ENCODE measurements at regions not wholly inside any gene's neighbourhood (a gene's known extent, or its start where the extent isn't known, plus 50 kb on each side); places are given as distances from the start of the nearest gene placed in this dataset.

DNA sequence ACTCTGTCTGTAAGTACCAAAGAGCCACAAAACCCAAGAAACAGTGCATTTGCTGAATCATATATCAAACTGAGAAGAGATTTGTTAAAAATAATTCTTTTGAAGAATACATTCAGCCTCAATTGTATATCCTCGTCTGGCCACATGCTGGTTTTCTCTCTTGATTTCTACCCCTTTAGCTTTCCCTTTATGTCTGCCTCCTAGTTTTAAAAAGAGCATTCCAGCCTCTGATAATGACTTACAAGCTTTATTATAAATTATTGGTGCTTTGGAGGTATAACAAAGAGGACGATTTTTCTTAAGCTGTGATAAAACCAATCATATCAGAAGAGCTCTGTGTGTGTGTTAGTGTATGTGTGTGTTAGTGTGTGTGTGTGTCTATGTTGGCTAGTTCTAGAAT, 70.4 kb upstream of the ROBO2 start:
- TF ChIP-seq, protein P1, sequence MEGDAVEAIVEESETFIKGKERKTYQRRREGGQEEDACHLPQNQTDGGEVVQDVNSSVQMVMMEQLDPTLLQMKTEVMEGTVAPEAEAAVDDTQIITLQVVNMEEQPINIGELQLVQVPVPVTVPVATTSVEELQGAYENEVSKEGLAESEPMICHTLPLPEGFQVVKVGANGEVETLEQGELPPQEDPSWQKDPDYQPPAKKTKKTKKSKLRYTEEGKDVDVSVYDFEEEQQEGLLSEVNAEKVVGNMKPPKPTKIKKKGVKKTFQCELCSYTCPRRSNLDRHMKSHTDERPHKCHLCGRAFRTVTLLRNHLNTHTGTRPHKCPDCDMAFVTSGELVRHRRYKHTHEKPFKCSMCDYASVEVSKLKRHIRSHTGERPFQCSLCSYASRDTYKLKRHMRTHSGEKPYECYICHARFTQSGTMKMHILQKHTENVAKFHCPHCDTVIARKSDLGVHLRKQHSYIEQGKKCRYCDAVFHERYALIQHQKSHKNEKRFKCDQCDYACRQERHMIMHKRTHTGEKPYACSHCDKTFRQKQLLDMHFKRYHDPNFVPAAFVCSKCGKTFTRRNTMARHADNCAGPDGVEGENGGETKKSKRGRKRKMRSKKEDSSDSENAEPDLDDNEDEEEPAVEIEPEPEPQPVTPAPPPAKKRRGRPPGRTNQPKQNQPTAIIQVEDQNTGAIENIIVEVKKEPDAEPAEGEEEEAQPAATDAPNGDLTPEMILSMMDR (IDR thresholded peaks at IDR 0.05) = no peak
- no peak for TF ChIP-seq EP300 (IDR thresholded peaks at IDR 0.05)
- no peak for TF ChIP-seq POLR2A (IDR thresholded peaks at IDR 0.05)
- H3K36me3 ChIP-seq = no peaks in the 10 kb centered on the region
- intact Hi-C loops (cut with DNase I) = no loop called here
- no peak overlapping the region for H3K27ac ChIP-seq
- no peak for DNase-seq
- no peak overlapping the region for H3K4me3 ChIP-seq
- 35 to 43% (median 41%) methylated on average over 2 of the region's 2 CpGs for WGBS, 3 donors
- no peaks in the 10 kb centered on the region for H3K9me3 ChIP-seq
- peaks cover 1% of the 10 kb centered on the region for H3K4me1 ChIP-seq (ENCODE audit: insufficient read depth)
- H3K27me3 ChIP-seq = no peaks in the 10 kb centered on the region

DNA sequence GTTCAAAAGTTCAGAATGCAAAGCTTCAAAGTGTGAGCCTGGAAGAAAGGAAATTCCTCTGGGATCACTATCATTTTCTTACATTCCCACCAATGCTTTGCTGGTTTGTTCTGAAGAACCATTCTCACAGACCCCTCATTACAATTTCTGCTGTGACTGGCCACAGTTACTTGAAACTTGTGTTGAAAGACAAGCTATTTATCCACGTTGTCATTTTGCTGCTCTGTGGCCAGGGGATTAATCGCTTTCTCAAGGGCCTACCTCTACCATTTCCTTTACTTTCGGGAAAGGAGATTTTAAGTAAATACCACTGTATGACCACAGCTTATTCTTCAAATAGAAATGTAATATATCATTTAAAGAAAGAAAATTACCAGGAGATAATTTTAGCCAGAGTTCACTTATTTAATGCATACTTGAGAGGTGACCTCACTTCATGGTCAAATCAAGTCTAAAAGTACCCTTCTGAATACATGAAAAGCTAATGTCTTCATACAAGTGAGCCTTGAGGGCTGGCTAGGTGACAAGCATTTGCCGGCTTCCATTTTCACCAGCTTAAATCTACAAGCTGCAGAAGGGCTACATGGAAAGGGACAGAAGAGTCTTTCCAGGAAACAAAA, 69.8 kb upstream of the ROBO2 start:
- H3K4me3 ChIP-seq = no peak overlapping the region
- WGBS, 3 donors = 82 to 91% (median 91%) methylated on average over 4 of the region's 4 CpGs

DNA sequence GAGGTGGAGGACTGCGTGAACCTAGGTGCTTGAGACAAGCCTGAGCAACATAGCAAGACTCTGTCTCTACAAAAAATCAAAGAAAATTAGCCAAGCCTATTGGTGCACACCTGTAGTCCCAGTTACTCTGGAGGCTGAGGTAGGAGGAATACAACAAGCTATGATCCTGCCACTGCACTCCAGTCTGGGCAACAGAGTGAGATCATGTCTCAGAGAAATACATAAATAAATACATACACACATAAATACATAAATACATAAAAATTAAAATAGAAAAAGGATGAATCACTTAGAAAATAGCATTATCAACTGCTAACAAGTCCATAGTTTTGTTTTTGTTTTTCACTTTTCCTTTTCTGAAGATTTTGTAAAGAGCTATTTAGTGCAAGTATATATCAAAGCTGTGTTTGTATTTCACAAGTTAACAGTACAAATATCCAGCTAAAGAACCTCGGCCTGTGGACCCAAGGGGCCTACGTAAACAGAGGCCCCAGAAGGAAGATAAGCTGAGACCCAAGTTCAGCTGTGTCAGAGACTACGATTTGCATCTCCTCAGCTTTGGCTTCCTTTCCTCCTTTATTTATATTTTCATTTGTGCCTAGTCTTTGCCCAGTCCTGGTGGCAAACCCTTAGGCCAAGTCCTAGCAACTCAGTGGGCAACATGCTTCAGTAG, 67.1 kb upstream of the ROBO2 start:
- WGBS, 3 donors = 54 to 60% (median 55%) methylated on average over 4 of the region's 4 CpGs
- Histone ChIP-seq H3K27ac (no peak overlapping the region), H3K4me1 (ENCODE audit: insufficient read depth) (peaks cover 1% of the 10 kb centered on the region), H3K4me3 (no peak overlapping the region), H3K36me3 (no peaks in the 10 kb centered on the region), H3K27me3 (no peaks in the 10 kb centered on the region), H3K9me3 (no peaks in the 10 kb centered on the region)
- intact Hi-C loops (cut with DNase I) = no loop called here
- TF ChIP-seq EP300 (IDR thresholded peaks at IDR 0.05) (no peak), POLR2A (IDR thresholded peaks at IDR 0.05) (no peak)
- TF ChIP-seq, protein P1 (IDR thresholded peaks at IDR 0.05) = no peak
- DNase-seq = no peak

More for the DNA sequence above, 69.8 kb upstream of the ROBO2 start:
- no peak for DNase-seq
- Histone ChIP-seq H3K36me3 (no peaks in the 10 kb centered on the region), H3K4me1 (ENCODE audit: insufficient read depth) (peaks cover 1% of the 10 kb centered on the region), H3K9me3 (no peaks in the 10 kb centered on the region), H3K27ac (no peak overlapping the region), H3K27me3 (no peaks in the 10 kb centered on the region)
- TF ChIP-seq EP300 (IDR thresholded peaks at IDR 0.05) (no peak), POLR2A (IDR thresholded peaks at IDR 0.05) (no peak)
- TF ChIP-seq, protein P1 (IDR thresholded peaks at IDR 0.05) = no peak
- intact Hi-C loops (cut with DNase I) = no loop called here

DNA sequence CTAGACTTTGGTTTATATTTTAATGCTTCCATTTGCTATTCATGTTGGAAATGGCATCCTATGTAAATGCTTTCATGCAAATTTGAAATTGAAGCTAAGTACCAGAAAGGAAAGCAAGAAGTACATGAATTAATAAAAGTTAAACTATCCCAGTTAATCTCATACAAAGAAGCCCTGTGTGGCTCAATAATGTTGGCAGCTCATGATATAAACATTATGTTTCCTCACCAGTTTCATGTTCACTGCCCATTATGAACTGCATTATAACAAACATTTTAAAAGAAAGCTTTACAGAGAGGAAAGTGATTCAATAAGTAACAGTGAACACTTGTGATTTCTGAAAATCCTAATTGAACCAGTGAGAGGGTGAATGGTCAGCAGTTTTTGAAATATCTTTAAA, 62.9 kb upstream of the ROBO2 start:
- H3K36me3 ChIP-seq = no peaks in the 10 kb centered on the region
- TF ChIP-seq EP300 (IDR thresholded peaks at IDR 0.05) (no peak), POLR2A (IDR thresholded peaks at IDR 0.05) (no peak)
- TF ChIP-seq, protein P1 (IDR thresholded peaks at IDR 0.05) = no peak
- intact Hi-C loops (cut with DNase I) = no loop called here
- H3K9me3 ChIP-seq = no peaks in the 10 kb centered on the region
- no peak overlapping the region for H3K27ac ChIP-seq
- no peak for DNase-seq
- H3K4me1 ChIP-seq (ENCODE audit: insufficient read depth) = peaks cover 1% of the 10 kb centered on the region
- no peak overlapping the region for H3K4me3 ChIP-seq
- no peaks in the 10 kb centered on the region for H3K27me3 ChIP-seq

Data from ovary (tissue), 7 donors.